KMS-11 (cell line): ENCODE measurements at regions not wholly inside any gene's neighbourhood (a gene's known extent, or its start where the extent isn't known, plus 50 kb on each side); places are given as distances from the start of the nearest gene placed in this dataset.

Experiments used
- H2AFZ ChIP-seq: fragments of 200-600 bp; sonication (generic); 2 replicates; pipeline ENCODE4 v1.6.1; 2016; ENCODE audit warnings: antibody characterized with exemption, mixed run types, low read depth
- H3K27ac ChIP-seq: fragments of 200-600 bp; sonication (generic); 2 replicates; pipeline ENCODE4 v1.6.1; 2016; ENCODE audit warnings: mild to moderate bottlenecking, mixed run types
- H3K27me3 ChIP-seq: fragments of 200-600 bp; sonication (generic); 2 replicates; pipeline ENCODE4 v1.6.1; 2017; ENCODE audit warnings: mild to moderate bottlenecking, low read depth, mixed run types, moderate library complexity; ENCODE audit not compliant: insufficient read depth
- H3K36me3 ChIP-seq: fragments of 200-600 bp; sonication (generic); 2 replicates; pipeline ENCODE4 v1.6.1; 2017; ENCODE audit warnings: mild to moderate bottlenecking, mixed run types; ENCODE audit not compliant: insufficient read depth
- H3K4me1 ChIP-seq: fragments of 200-600 bp; sonication (generic); 2 replicates; pipeline ENCODE4 v1.6.1; 2016; ENCODE audit warnings: mild to moderate bottlenecking, low read depth, mixed run types; ENCODE audit not compliant: poor library complexity, severe bottlenecking
- H3K4me2 ChIP-seq: fragments of 200-600 bp; sonication (generic); 2 replicates; pipeline ENCODE4 v1.7.0; 2016; ENCODE audit warnings: mild to moderate bottlenecking, mixed run types
- H3K4me3 ChIP-seq: fragments of 200-600 bp; sonication (generic); IDR thresholded peaks from 2 replicates; pipeline ENCODE4 v1.6.1; 2017; ENCODE audit warnings: low read depth, low read length, mixed read lengths; ENCODE audit not compliant: insufficient read depth
- H3K79me2 ChIP-seq: fragments of 200-600 bp; sonication (generic); 2 replicates; pipeline ENCODE4 v1.6.1; 2016; ENCODE audit warnings: low read depth, mixed run types; ENCODE audit not compliant: insufficient read depth
- H3K9ac ChIP-seq: fragments of 200-600 bp; sonication (generic); 2 replicates; pipeline ENCODE4 v1.6.1; 2016; ENCODE audit warnings: mild to moderate bottlenecking, mixed run types
- H4K20me1 ChIP-seq: fragments of 200-600 bp; sonication (generic); 2 replicates; pipeline ENCODE4 v1.6.1; 2016; ENCODE audit warnings: mild to moderate bottlenecking, mixed run types; ENCODE audit not compliant: insufficient read depth
- TF ChIP-seq, protein P1 (sequence below): fragments of 200-600 bp; sonication (generic); conservative IDR thresholded peaks from 2 replicates; pipeline ENCODE4 v1.6.1; 2017; ENCODE audit warnings: low read depth, mild to moderate bottlenecking, antibody characterized with exemption, low read length, moderate library complexity, mixed read lengths

DNA sequence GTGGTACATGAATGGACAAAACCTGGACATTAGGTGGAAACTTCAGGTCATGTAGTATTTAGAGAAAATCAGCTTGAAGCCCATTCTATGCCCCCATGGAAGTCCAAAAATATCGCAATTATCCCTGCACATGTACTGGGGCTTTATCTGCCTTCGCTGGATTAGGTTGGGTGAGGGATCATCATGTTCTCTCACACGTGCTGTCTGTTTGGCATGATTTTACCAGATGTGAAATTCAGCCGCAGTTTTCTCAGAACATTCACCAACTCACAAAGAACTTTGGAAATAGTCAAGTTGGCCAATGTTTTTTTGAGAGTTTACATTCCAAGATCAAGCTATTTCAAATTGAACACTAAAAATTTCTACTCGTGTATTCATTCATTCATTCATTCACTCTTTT, 459.8 kb upstream of the CITED2 start:
- H3K27ac ChIP-seq: no peak overlapping the region
- no peaks in the 10 kb centered on the region for H4K20me1 ChIP-seq
- no peak overlapping the region for H3K4me2 ChIP-seq
- H3K79me2 ChIP-seq: no peaks in the 10 kb centered on the region
- TF ChIP-seq, protein P1, sequence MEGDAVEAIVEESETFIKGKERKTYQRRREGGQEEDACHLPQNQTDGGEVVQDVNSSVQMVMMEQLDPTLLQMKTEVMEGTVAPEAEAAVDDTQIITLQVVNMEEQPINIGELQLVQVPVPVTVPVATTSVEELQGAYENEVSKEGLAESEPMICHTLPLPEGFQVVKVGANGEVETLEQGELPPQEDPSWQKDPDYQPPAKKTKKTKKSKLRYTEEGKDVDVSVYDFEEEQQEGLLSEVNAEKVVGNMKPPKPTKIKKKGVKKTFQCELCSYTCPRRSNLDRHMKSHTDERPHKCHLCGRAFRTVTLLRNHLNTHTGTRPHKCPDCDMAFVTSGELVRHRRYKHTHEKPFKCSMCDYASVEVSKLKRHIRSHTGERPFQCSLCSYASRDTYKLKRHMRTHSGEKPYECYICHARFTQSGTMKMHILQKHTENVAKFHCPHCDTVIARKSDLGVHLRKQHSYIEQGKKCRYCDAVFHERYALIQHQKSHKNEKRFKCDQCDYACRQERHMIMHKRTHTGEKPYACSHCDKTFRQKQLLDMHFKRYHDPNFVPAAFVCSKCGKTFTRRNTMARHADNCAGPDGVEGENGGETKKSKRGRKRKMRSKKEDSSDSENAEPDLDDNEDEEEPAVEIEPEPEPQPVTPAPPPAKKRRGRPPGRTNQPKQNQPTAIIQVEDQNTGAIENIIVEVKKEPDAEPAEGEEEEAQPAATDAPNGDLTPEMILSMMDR: no peak
- no peak overlapping the region for H3K9ac ChIP-seq
- H3K27me3 ChIP-seq: no peaks in the 10 kb centered on the region
- H3K36me3 ChIP-seq: no peaks in the 10 kb centered on the region
- no peak overlapping the region for H3K4me3 ChIP-seq
- no peak overlapping the region for H2AFZ ChIP-seq
- H3K4me1 ChIP-seq: no peaks in the 10 kb centered on the region

DNA sequence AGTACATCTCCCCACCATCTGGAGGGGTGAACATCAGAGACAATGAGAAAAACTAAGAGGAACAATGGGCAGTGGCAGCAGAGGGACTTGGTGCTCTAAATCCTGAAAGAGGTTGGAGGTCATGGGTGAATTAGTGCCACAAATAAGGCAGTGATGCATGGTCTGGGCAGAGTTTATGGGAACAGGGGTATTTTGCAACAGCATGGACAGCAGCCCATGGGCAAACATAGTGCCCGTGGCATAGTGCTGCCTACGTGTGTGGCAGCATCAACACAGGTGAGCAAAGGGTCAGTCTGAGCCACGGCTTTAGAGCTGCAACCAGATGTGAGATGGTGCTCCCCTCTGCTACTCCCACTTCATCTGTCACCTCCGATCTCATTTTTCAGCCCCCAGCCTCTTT, 459.1 kb upstream of the CITED2 start:
- Histone ChIP-seq H3K4me3 (no peak overlapping the region), H3K79me2 (no peaks in the 10 kb centered on the region), H3K27me3 (no peaks in the 10 kb centered on the region), H2AFZ (no peak overlapping the region), H3K4me2 (no peak overlapping the region), H3K36me3 (no peaks in the 10 kb centered on the region), H3K4me1 (no peaks in the 10 kb centered on the region), H3K9ac (no peak overlapping the region), H3K27ac (no peak overlapping the region), H4K20me1 (no peaks in the 10 kb centered on the region)
- TF ChIP-seq, protein P1: no peak

DNA sequence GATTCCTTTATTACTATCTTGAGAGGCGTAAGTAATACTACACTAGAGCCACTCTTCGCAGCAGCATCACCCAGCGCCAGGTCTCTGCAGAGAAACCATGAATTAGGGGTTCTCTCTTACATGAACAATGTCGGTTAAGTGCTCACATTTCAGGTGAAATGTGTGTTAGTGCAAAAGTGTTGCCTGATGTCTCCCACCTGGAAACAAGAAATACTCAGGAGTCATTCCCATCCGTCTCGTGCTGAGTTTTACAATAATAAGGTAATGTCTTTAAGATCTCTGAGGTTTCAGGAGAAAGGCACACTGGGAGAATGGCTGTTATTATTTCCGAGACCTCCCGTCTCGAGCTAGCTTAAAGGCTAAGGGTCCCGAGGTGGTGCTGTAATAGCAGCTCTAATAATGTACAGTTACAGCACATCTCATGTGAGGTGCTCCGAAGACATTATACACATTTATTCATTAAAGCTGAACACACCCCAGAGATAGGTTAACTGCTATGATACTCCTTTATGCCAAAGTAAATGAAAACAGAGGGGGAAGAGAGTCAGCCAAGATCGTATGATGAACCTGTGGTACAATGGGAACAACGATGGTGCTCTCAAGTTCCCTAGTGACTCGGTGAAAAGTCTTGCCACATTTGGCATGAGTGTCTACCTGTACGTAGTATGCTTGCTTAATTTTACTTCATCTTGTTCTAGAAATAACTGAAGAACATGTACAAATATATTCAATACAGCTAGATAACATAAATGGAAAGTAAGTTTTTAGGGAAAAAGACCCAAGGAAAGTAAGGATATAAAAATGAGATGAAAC, 458.3 kb upstream of the CITED2 start:
- H3K27ac ChIP-seq: no peak overlapping the region
- no peak overlapping the region for H3K4me2 ChIP-seq
- H4K20me1 ChIP-seq: no peaks in the 10 kb centered on the region
- H3K36me3 ChIP-seq: no peaks in the 10 kb centered on the region
- no peaks in the 10 kb centered on the region for H3K4me1 ChIP-seq
- no peak overlapping the region for H3K9ac ChIP-seq
- no peaks in the 10 kb centered on the region for H3K27me3 ChIP-seq
- no peak overlapping the region for H3K4me3 ChIP-seq
- H2AFZ ChIP-seq: no peak overlapping the region
- no peaks in the 10 kb centered on the region for H3K79me2 ChIP-seq
- TF ChIP-seq, protein P1: no peak

DNA sequence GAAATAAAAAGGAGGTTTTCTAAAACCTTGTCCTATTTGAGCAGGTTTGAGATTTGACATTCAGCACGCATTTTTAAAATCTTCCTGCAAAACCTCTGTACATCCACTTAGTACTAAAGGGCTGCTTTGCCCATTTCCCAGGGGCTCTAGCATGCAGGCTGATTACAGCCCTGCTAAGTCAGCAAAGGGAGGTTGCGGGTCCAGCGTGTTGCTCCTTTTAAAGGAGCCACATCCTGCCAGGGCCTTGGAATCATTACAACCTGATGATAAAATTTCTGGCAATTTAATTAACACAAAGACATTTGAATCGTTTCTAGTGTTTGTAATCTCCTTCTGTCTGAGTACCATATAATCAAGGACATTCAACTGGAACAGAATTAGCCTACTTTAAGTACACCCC, 455.1 kb upstream of the CITED2 start:
- no peaks in the 10 kb centered on the region for H3K27me3 ChIP-seq
- no peak overlapping the region for H3K27ac ChIP-seq
- H3K79me2 ChIP-seq: no peaks in the 10 kb centered on the region
- TF ChIP-seq, protein P1: no peak
- H3K36me3 ChIP-seq: no peaks in the 10 kb centered on the region
- H3K4me2 ChIP-seq: no peak overlapping the region
- no peaks in the 10 kb centered on the region for H4K20me1 ChIP-seq
- no peak overlapping the region for H3K9ac ChIP-seq
- H3K4me3 ChIP-seq: no peak overlapping the region
- no peaks in the 10 kb centered on the region for H3K4me1 ChIP-seq
- H2AFZ ChIP-seq: no peak overlapping the region
